Activated naive CD8-positive, alpha-beta T cell treated with anti-CD3 and anti-CD28 coated beads for 36 hours (primary cell): ENCODE measurements at regions not wholly inside any gene's neighbourhood (a gene's known extent, or its start where the extent isn't known, plus 50 kb on each side); places are given as distances from the start of the nearest gene placed in this dataset.
A peak's percentile ranks its signal among the peaks of the same experiment; 100 is the strongest.

ENCODE experiments used
- DNase-seq: peaks from one replicate; pipeline ENCODE4 v3.0.0; 2021
- H3K27ac Mint-ChIP-seq: one replicate; pipeline ENCODE4 v1.8.0; 2022; ENCODE audit warnings: mild to moderate bottlenecking, moderate library complexity, mixed read lengths
- H3K27me3 Mint-ChIP-seq: one replicate; pipeline ENCODE4 v1.8.0; 2022; ENCODE audit warnings: mild to moderate bottlenecking, mixed read lengths
- H3K36me3 Mint-ChIP-seq: one replicate; pipeline ENCODE4 v1.8.0; 2021; ENCODE audit warnings: mild to moderate bottlenecking, mixed read lengths
- H3K4me1 Mint-ChIP-seq: one replicate; pipeline ENCODE4 v1.8.0; 2021; ENCODE audit warnings: mixed read lengths
- H3K4me3 Mint-ChIP-seq: one replicate; pipeline ENCODE4 v1.8.0; 2022; ENCODE audit warnings: mild to moderate bottlenecking, moderate library complexity, mixed read lengths
- H3K9me3 Mint-ChIP-seq: one replicate; pipeline ENCODE4 v1.8.0; 2022; ENCODE audit warnings: mixed read lengths

DNA sequence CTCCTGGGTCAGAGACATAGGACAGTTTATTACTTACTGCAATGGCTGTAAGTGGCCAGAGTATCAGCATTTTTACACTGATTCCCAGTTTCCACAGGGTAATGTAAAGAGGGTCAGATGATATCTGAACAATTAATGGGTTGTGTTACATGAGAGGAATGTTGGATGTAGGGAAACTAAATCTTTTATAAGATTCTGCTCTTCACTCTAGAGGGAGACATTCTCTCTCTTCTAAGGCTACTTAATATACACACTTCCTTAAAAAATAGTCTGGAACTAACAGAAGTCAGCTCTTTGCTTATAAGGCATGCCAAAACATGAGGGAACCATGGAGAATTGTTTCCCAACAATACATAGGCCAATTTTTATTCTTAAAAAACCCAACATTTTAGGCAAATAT lies 389.8 kb downstream of the ETNK1 start:
- H3K27me3 Mint-ChIP-seq: no peaks in the 10 kb centered on the region
- H3K9me3 Mint-ChIP-seq: peaks cover 5% of the 10 kb centered on the region
- no peak overlapping the region for H3K4me3 Mint-ChIP-seq
- no peak for DNase-seq
- H3K36me3 Mint-ChIP-seq: no peaks in the 10 kb centered on the region
- no peaks in the 10 kb centered on the region for H3K4me1 Mint-ChIP-seq
- H3K27ac Mint-ChIP-seq: no peak overlapping the region

DNA sequence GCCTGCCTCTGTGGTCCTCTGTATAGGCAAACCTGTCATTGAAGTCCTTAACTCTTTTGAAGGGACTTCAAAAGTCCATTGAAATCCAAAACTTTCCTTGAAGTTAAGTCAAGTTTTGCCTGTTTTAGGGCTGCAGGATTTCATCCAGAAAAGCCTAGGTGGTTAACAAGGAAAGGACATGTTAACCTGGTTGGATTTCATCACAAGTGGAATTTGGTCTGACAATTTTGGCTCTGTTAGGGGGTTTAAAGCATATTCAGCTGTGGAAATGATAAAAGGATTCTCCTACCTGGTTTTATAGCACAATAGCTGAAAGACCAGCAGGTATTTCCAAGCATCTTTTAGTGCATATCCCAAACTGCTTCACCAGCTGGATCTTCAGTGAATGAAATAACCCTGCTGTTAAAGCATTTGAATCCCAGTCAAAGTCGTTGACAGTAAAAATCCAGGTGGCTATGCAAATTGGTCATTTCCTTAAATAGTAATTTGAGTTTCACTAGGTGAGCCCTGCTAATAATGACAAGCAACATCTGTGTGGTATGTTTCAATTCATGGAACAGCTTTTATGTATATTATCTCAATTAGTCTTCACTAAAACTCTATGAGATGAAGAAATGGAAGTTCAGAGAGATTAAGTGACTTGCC lies 400.5 kb downstream of the ETNK1 start:
- Mint-ChIP-seq H3K27me3 (no peaks in the 10 kb centered on the region), H3K4me1 (no peaks in the 10 kb centered on the region), H3K4me3 (no peak overlapping the region), H3K27ac (no peak overlapping the region), H3K36me3 (no peaks in the 10 kb centered on the region), H3K9me3 (no peaks in the 10 kb centered on the region)
- no peak for DNase-seq

DNA sequence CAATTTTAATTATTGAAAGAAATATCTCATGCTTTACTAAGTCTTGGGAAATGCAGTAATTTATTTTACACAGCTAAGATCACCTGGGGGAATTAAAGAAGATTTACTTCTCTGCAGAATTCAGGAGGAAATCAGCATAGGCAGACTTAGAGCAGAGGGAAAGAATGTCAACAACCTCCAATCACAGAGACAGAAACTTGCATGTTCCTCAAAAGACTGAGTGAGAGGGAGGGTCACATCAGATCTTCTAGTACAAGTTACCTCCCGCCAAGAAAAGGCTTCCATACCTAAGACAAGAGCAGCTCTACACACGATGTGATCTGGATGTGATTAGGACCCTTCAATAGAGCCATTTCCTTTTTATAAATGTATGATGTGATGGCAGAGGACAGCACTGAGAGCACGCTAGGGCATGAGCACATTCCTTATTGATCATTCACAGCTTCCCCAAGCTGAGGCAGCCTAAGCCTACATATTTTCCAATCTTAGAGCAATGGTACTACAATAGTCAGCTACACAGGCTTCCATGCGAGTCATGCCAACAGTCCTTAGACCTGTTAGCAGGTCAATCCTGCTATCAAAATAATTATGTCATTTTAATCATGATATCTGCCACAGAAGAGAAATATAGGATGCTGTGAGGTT lies 403.3 kb downstream of the ETNK1 start:
- Mint-ChIP-seq H3K9me3 (no peaks in the 10 kb centered on the region), H3K27ac (no peak overlapping the region), H3K27me3 (no peaks in the 10 kb centered on the region), H3K4me3 (no peak overlapping the region), H3K36me3 (no peaks in the 10 kb centered on the region), H3K4me1 (no peaks in the 10 kb centered on the region)
- DNase-seq: no peak

DNA sequence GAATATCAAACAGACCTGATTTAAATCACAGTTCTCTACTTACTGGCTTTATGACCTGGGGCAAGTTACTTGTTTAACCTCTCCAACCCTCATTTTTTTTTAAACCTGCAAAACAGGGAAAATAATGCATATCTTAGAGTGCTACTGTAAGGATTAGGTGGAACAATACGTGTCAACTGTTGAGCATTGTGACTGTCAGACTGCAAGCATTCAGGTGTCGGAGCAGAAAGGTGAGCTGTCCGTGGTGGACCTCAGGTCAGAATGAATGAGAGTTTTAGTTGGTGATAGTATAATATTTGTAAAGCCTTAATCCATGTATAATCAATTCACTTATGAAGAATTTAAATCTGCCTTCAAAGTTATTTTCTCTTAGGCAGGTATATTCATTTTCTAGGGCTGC lies 404.2 kb downstream of the ETNK1 start:
- no peak for DNase-seq
- H3K9me3 Mint-ChIP-seq: no peaks in the 10 kb centered on the region
- H3K4me3 Mint-ChIP-seq: no peak overlapping the region
- H3K4me1 Mint-ChIP-seq: no peaks in the 10 kb centered on the region
- no peaks in the 10 kb centered on the region for H3K36me3 Mint-ChIP-seq
- no peaks in the 10 kb centered on the region for H3K27me3 Mint-ChIP-seq
- H3K27ac Mint-ChIP-seq: no peak overlapping the region

DNA sequence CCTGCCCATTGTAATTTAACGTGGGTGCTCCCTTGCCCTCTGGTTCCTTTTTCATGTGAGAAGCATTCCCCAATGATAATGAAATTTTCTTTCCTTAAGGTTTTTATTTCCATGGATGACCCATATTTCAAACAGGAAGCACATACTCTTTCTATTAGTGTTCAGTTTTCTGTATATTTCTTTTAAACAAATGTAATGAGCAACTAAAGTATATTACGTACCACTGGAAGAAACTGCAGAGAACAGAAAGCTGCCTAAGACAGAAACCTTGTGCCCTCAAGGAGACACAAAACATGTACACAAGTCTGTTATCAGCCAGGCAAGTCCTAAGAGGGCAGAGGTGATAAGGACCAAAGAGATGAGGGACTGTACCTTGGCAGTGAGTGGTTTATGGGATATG lies 414.9 kb downstream of the ETNK1 start:
- no peak overlapping the region for H3K27ac Mint-ChIP-seq
- H3K4me1 Mint-ChIP-seq: no peaks in the 10 kb centered on the region
- no peak for DNase-seq
- H3K9me3 Mint-ChIP-seq: no peaks in the 10 kb centered on the region
- H3K27me3 Mint-ChIP-seq: no peaks in the 10 kb centered on the region
- H3K36me3 Mint-ChIP-seq: no peaks in the 10 kb centered on the region
- H3K4me3 Mint-ChIP-seq: no peak overlapping the region

DNA sequence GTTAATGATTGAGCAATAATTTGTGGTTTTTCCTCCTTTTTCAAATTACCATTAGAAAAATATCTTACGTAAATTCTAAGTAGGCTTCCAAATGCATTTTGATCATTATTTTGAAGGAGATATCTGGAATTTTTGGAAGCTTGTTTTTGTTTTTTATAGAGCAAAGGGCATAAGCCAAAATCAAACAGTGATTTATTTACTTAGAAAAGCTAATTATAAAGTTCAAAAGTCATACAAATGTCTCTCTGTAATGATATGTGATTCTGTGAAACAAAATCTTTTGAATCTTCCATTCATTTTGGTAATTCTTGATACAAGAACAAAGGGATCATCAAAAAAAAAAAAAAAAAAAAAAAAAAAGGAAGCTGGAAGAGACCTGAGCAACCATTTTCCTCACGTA lies 416.8 kb downstream of the ETNK1 start:
- Mint-ChIP-seq H3K27ac (no peak overlapping the region), H3K4me3 (no peak overlapping the region), H3K27me3 (no peaks in the 10 kb centered on the region), H3K9me3 (no peaks in the 10 kb centered on the region), H3K4me1 (no peaks in the 10 kb centered on the region), H3K36me3 (no peaks in the 10 kb centered on the region)
- DNase-seq: no peak

DNA sequence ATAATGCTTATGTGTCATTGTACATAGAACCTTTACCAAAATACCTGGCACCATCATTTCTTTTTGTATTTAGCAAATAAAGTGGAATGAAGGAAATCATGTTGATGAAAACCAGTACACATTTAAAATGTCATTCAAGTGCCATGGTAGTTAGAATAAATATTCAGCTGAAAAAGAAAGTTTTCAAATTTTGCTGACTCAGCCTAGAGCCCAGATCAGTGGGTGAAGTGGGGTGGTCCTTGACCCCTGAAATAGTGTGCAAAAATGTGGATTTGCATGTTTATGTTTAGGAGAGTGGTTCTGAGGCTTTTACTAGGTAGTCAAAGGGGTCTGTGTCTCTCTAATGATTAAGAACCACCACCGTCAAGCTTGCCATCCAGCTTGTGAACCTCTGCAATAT lies 418.7 kb downstream of the ETNK1 start:
- Mint-ChIP-seq H3K4me3 (no peak overlapping the region), H3K4me1 (no peaks in the 10 kb centered on the region), H3K9me3 (no peaks in the 10 kb centered on the region), H3K27me3 (no peaks in the 10 kb centered on the region), H3K36me3 (no peaks in the 10 kb centered on the region), H3K27ac (no peak overlapping the region)
- no peak for DNase-seq

DNA sequence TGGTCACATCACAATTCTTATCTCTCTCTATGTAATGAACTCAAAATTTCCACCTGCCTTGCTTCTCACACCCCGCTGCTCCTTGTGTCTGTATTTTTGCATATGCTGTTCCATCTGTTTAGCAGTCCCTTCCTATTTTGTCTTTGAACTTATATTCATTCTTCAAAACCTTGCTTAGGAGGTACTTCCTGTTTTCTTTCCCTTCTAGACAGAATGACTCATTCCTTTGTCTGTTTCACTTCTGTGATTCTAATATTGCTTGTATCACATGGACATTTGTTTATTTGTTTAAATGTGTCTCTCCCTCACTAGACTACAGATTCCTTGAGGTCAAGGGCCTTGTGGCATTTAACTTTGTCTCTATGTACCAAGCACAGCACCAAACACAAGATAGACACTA lies 424.2 kb downstream of the ETNK1 start:
- H3K27ac Mint-ChIP-seq: no peak overlapping the region
- H3K9me3 Mint-ChIP-seq: peaks cover 3% of the 10 kb centered on the region
- no peaks in the 10 kb centered on the region for H3K36me3 Mint-ChIP-seq
- H3K27me3 Mint-ChIP-seq: no peaks in the 10 kb centered on the region
- H3K4me1 Mint-ChIP-seq: no peaks in the 10 kb centered on the region
- no peak for DNase-seq
- H3K4me3 Mint-ChIP-seq: no peak overlapping the region

DNA sequence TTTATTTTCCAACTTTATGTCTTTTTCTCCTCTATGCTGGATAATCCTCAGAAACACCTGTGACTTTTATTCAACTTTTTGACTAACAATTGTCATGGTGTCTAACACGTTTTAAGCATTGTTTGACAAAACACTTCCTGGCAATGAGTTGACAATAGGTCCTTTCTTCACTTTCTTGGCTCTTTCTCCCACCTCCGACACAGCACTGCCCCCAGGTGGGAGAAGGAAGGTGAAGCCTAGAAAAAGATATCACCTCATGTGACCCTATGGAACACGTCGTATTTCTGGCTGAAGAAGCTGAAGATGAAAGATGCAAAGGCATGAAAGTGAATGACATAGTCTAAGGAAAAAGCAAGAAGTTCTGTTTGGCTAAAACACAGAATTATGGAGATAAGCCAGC lies 430.0 kb downstream of the ETNK1 start:
- H3K27me3 Mint-ChIP-seq: no peaks in the 10 kb centered on the region
- H3K9me3 Mint-ChIP-seq: no peaks in the 10 kb centered on the region
- peak; percentile 3 for DNase-seq
- no peak overlapping the region for H3K4me3 Mint-ChIP-seq
- H3K27ac Mint-ChIP-seq: no peak overlapping the region
- H3K4me1 Mint-ChIP-seq: no peaks in the 10 kb centered on the region
- no peaks in the 10 kb centered on the region for H3K36me3 Mint-ChIP-seq

DNA sequence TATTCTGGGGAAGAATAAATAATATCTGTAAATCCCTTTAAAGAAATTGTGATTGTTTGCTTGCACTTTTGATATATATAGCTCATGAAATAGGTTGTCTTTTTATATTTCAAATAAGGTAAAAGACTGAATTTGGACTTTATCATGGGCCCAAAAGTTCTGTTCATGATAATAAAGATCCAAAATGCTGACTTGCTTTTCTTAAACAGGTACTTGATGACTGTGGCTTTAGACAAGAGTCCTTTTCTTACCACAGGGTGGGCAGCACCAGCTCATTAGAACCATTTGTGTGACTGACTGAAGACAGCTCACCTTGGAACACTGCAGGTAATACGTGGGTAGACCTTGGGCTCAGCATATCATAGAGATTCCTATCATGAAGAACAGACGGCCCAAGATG lies 432.6 kb downstream of the ETNK1 start:
- Mint-ChIP-seq H3K27me3 (no peaks in the 10 kb centered on the region), H3K36me3 (no peaks in the 10 kb centered on the region), H3K4me1 (no peaks in the 10 kb centered on the region), H3K27ac (no peak overlapping the region), H3K4me3 (no peak overlapping the region), H3K9me3 (no peaks in the 10 kb centered on the region)
- DNase-seq: no peak

DNA sequence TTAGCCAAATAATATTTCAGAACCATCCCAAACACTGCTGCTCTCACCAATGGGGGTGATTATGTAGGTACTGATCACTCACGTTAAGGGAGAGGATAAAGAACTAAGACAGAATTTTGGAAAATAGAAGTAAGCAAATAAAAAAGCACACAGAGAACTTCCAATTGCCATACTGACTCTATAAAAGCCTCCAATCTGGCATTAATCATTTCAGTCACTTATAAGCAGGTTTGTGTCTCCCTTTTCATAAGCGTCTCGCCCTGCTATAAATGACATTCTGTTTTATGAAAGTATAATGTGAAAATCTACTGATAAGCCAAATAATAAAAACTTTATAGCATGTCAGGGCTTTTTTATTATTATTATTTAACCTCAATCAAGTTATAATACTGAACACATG lies 435.2 kb downstream of the ETNK1 start:
- Mint-ChIP-seq H3K4me1 (no peaks in the 10 kb centered on the region), H3K36me3 (no peaks in the 10 kb centered on the region), H3K27ac (no peak overlapping the region), H3K4me3 (no peak overlapping the region), H3K9me3 (peaks cover 2% of the 10 kb centered on the region), H3K27me3 (no peaks in the 10 kb centered on the region)
- DNase-seq: no peak

DNA sequence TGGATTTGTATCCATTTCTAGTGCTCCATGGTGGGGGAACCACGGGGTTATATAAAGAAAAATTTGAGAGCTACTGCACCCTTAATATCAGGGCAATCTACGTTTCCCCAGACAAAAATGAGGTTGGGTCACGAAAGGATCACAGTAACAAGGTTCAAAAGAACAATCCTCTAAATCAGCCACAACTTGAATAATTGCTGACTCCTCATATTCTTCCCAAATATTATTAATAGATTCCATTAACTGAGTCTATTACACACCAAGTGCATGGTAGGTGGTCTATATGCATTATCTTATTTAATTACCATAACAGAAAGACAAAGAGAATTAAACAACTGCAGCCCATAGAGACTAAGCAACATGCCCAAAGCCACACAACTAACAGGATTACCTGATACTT lies 438.2 kb downstream of the ETNK1 start:
- Mint-ChIP-seq H3K4me1 (no peaks in the 10 kb centered on the region), H3K27me3 (no peaks in the 10 kb centered on the region), H3K9me3 (peaks cover 2% of the 10 kb centered on the region), H3K4me3 (no peak overlapping the region), H3K36me3 (no peaks in the 10 kb centered on the region), H3K27ac (no peak overlapping the region)
- DNase-seq: no peak

DNA sequence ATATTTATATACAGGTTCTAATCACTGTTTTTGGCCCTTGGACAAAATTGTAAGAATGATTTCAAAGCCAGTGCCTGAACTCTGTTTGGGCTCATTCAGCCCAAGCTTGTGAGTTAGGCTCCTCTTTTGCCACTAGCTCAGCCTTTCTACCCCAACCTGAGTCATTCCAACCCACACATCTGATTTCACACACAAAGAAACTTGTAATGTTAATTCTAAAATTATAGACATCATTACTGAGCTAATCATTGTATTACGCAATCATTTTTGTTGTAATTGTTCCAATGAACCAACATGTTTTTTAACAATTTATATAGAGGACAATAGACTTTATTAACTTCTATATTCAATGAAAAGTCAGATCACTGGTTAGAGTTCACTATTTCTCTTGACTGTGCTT lies 441.1 kb downstream of the ETNK1 start:
- H3K9me3 Mint-ChIP-seq: peaks cover 2% of the 10 kb centered on the region
- no peak overlapping the region for H3K27ac Mint-ChIP-seq
- no peak for DNase-seq
- H3K36me3 Mint-ChIP-seq: no peaks in the 10 kb centered on the region
- H3K4me3 Mint-ChIP-seq: no peak overlapping the region
- H3K4me1 Mint-ChIP-seq: no peaks in the 10 kb centered on the region
- H3K27me3 Mint-ChIP-seq: no peaks in the 10 kb centered on the region

DNA sequence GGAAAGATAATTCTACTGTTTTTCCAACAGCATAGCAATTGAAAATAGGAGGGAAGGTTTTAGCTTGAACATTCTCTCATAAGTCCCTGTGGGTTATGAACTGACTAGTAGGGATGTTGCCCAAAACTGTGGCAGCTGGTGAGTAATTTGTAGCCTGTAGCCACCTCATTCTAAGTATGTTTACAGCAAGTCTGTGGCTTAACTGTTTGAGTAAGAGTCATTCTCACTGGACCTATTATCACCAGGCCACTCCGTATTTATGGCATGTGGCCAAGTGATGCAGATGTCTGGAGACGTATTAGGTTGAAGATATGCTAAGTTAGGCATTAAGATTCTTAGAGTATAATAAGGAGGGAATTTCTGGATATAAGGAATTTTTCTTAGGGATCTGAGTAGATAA lies 458.3 kb downstream of the ETNK1 start:
- DNase-seq: no peak
- Mint-ChIP-seq H3K4me3 (no peak overlapping the region), H3K4me1 (no peaks in the 10 kb centered on the region), H3K36me3 (no peaks in the 10 kb centered on the region), H3K9me3 (no peaks in the 10 kb centered on the region), H3K27me3 (no peaks in the 10 kb centered on the region), H3K27ac (no peak overlapping the region)

DNA sequence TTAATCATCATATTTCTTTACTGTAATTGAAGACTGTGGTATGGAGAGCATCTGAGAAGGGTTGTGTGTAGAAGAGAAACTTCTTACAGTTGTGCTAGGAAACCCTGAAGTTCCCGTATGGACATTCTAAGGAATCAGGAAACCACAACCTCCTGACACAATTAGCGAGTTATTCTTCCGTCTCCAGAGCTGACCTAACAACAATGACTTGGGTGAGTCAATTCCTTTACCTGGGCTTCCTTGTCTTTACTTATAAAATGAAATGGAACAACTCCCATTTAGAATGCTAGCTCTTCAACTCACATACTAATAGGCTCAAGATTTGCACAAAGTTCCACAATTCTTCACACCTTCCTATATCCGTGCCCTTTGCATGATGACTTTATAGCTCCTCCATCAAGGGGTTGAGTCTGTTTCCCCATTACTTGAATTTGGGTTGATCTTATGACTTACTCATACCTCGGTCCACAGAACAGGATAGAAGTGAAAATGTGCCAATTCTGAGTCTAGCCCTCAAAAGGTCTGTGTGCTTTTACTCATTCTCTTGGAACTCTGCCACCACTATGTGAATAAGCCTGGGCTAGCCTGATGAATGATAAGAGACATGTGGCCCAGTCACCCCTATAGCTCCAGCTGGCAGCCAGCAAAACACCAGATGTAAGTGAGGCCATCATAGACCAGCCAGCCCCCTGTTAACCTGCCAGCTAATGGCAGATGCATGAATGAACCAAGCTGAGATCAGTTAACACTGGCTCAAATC lies 459.4 kb downstream of the ETNK1 start:
- DNase-seq: no peak
- Mint-ChIP-seq H3K36me3 (no peaks in the 10 kb centered on the region), H3K4me3 (no peak overlapping the region), H3K27ac (no peak overlapping the region), H3K4me1 (no peaks in the 10 kb centered on the region), H3K27me3 (no peaks in the 10 kb centered on the region), H3K9me3 (no peaks in the 10 kb centered on the region)

DNA sequence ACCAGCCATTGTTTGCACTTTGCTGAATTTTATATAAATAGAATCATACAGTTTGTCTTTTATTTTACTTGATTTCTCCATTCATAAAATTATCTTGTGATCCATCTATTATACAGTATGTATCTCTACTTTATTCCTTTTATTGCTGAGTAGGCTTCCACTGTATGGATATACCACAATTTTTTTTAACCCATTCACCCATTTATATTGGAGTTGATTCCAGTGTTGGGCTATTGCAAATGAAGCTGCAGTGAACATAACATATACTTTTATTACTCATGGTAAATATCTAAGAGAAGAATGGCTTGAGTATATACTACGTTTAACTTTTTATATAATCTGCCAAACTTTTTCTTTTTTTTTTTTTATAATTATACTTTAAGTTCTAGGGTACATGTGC lies 463.6 kb downstream of the ETNK1 start:
- H3K4me1 Mint-ChIP-seq: no peaks in the 10 kb centered on the region
- peaks cover 4% of the 10 kb centered on the region for H3K9me3 Mint-ChIP-seq
- H3K27me3 Mint-ChIP-seq: no peaks in the 10 kb centered on the region

More for the DNA sequence above, 463.6 kb downstream of the ETNK1 start:
- Mint-ChIP-seq H3K36me3 (no peaks in the 10 kb centered on the region), H3K4me3 (no peak overlapping the region), H3K27ac (no peak overlapping the region)
- DNase-seq: no peak
